ENCODE measurements at regions not wholly inside any gene's neighbourhood (a gene's known extent, or its start where the extent isn't known, plus 50 kb on each side); places are given as distances from the start of the nearest gene placed in this dataset.

DNA sequence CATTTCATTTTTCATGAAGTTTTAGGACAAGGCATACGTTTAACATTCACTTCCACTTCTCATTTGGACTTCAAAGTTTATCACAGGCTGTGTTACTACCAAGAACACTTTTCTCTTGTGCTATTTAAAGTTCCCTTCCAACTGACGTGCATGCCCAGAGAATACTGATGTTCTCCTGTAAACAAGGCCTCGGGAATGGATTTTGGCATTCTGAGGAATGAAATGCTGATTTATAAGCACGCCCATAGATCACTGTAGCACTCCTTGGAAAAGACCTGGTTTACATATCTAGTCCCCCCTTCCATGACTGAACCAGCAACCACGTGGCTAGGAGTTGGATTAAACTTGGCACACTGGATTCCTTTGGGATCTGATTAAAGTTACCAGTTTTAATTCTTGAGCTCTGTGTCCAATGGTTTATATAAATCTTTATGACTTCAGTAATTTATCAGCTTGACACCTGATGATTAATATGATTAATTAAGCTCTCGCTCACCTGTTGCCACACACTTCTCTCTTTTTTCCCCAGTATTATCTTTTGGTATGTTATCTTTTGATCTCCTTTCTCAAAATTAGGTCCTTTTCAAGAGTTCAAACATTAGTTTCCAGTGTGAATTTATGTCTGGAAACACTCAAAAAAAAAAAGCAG, 122.4 kb upstream of the HAND2 start:
- TF ChIP-seq POLR2AphosphoS5 (IDR thresholded peaks at IDR 0.05; ENCODE audit: low read depth, low read length), result no peak
- no peak for TF ChIP-seq TAF1 (IDR thresholded peaks at IDR 0.05; ENCODE audit: borderline replicate concordance, insufficient read depth, low read length)
- no peak for TF ChIP-seq SIN3A (IDR thresholded peaks at IDR 0.05; ENCODE audit: borderline replicate concordance, insufficient read depth, low read length)
- TF ChIP-seq FOXP2 (optimal IDR thresholded peaks at IDR 0.05; ENCODE audit: borderline replicate concordance, extremely low read depth, extremely low read length, insufficient read depth), result no peak
- TF ChIP-seq, protein P1, sequence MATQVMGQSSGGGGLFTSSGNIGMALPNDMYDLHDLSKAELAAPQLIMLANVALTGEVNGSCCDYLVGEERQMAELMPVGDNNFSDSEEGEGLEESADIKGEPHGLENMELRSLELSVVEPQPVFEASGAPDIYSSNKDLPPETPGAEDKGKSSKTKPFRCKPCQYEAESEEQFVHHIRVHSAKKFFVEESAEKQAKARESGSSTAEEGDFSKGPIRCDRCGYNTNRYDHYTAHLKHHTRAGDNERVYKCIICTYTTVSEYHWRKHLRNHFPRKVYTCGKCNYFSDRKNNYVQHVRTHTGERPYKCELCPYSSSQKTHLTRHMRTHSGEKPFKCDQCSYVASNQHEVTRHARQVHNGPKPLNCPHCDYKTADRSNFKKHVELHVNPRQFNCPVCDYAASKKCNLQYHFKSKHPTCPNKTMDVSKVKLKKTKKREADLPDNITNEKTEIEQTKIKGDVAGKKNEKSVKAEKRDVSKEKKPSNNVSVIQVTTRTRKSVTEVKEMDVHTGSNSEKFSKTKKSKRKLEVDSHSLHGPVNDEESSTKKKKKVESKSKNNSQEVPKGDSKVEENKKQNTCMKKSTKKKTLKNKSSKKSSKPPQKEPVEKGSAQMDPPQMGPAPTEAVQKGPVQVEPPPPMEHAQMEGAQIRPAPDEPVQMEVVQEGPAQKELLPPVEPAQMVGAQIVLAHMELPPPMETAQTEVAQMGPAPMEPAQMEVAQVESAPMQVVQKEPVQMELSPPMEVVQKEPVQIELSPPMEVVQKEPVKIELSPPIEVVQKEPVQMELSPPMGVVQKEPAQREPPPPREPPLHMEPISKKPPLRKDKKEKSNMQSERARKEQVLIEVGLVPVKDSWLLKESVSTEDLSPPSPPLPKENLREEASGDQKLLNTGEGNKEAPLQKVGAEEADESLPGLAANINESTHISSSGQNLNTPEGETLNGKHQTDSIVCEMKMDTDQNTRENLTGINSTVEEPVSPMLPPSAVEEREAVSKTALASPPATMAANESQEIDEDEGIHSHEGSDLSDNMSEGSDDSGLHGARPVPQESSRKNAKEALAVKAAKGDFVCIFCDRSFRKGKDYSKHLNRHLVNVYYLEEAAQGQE (IDR thresholded peaks at IDR 0.05; ENCODE audit: insufficient read depth in 1 of 2, low read depth in 2 of 2, low read length in 2 of 2), result no peak

- TF ChIP-seq, protein P1 (IDR thresholded peaks at IDR 0.05; ENCODE audit: insufficient read depth in 1 of 2, low read depth in 2 of 2, low read length in 2 of 2), result no peak
- no peak for TF ChIP-seq FOXP2 (optimal IDR thresholded peaks at IDR 0.05; ENCODE audit: borderline replicate concordance, extremely low read depth, extremely low read length, insufficient read depth)
- TF ChIP-seq SIN3A (IDR thresholded peaks at IDR 0.05; ENCODE audit: borderline replicate concordance, insufficient read depth, low read length), result no peak
- no peak for TF ChIP-seq POLR2AphosphoS5 (IDR thresholded peaks at IDR 0.05; ENCODE audit: low read depth, low read length)
- TF ChIP-seq TAF1 (IDR thresholded peaks at IDR 0.05; ENCODE audit: borderline replicate concordance, insufficient read depth, low read length), result no peak
These were observed 121.7 kb upstream of the HAND2 start for GRCh38 chr4:173651651-173652282.

DNA sequence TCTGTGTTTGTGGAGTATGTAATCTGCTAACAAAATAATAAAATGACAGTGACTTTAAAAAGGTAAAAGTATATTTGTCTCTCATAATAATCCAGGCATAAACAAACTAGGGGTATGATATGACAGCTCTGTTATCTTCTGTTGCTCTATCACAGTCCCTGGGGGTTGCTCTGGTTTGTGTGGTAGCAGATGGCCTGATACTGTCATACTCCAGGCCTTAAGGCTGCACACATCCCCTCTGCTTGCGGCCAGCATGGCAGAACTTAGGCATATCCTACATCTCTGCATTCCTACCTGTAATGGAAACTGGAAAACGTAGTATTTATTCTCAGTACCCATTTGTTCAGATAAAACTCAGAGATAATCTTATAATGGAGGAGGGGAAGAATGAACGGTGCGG, 117.9 kb upstream of the HAND2 start:
- no peak for TF ChIP-seq POLR2AphosphoS5 (IDR thresholded peaks at IDR 0.05; ENCODE audit: low read depth, low read length)
- TF ChIP-seq, protein P1 (IDR thresholded peaks at IDR 0.05; ENCODE audit: insufficient read depth in 1 of 2, low read depth in 2 of 2, low read length in 2 of 2), result no peak

- no peak for TF ChIP-seq POLR2AphosphoS5 (IDR thresholded peaks at IDR 0.05; ENCODE audit: low read depth, low read length)
- TF ChIP-seq, protein P1 (IDR thresholded peaks at IDR 0.05; ENCODE audit: insufficient read depth in 1 of 2, low read depth in 2 of 2, low read length in 2 of 2), result no peak
- TF ChIP-seq SIN3A (IDR thresholded peaks at IDR 0.05; ENCODE audit: borderline replicate concordance, insufficient read depth, low read length), result no peak
These were observed 112.5 kb upstream of the HAND2 start for GRCh38 chr4:173642509-173642908.

DNA sequence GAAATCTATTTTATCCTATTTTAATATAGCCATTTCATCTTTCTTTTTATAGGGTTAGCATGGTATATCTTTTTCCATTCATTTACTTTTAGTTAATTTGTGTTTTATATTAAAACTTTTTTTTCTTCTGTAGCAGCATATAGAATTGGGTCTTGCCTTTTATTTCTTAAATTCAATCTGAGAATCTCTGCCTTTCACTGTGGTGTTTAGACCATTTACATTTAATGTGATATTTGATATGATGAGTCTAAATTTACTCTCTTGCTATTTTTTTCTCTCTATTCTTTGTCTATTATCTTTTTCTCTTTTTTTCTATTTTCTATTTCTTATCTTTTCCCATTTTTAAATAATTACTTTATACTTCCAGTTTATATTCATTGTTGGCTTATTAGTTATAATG, 105.4 kb upstream of the HAND2 start:
- TF ChIP-seq SIN3A (IDR thresholded peaks at IDR 0.05; ENCODE audit: borderline replicate concordance, insufficient read depth, low read length) (no peak), POLR2AphosphoS5 (IDR thresholded peaks at IDR 0.05; ENCODE audit: low read depth, low read length) (no peak), FOXP2 (optimal IDR thresholded peaks at IDR 0.05; ENCODE audit: borderline replicate concordance, extremely low read depth, extremely low read length, insufficient read depth) (no peak), TAF1 (IDR thresholded peaks at IDR 0.05; ENCODE audit: borderline replicate concordance, insufficient read depth, low read length) (no peak)
- TF ChIP-seq, protein P1 (IDR thresholded peaks at IDR 0.05; ENCODE audit: insufficient read depth in 1 of 2, low read depth in 2 of 2, low read length in 2 of 2), result no peak

Measured in PFSK-1 (cell line).